ENCODE measurements at regions not wholly inside any gene's neighbourhood (a gene's known extent, or its start where the extent isn't known, plus 50 kb on each side); places are given as distances from the start of the nearest gene placed in this dataset.

DNA sequence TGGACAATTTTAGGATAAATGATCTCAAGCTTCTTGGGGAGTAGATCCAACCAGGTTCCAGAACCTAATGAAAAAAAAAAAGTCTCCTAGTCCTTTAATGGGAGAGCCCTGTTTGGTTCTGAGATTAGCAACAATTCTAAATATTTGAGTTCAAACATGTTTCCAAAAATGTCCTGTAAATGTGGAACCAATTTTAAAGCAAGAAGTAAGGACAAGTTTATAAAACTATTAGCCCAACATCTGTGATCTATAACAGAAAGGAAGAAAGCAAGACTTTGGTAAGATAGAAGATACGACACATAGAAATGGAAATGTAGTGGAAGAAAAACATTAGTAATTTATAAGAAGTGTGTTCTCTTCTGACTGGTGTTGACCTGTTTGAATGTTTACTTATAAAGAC lies 79.7 kb upstream of the SLC5A12 start:
- DNase-seq (ENCODE audit: low spot score in 2 of 2), result no peak
- H3K4me1 ChIP-seq, result no peaks in the 10 kb centered on the region
- intact Hi-C loops (cut with DNase I; ENCODE audit: low total_unique reads), result no loop called here
- TF ChIP-seq POLR2A (IDR thresholded peaks at IDR 0.05) (no peak), POLR2AphosphoS5 (IDR thresholded peaks at IDR 0.05) (no peak)
- TF ChIP-seq, protein P1, sequence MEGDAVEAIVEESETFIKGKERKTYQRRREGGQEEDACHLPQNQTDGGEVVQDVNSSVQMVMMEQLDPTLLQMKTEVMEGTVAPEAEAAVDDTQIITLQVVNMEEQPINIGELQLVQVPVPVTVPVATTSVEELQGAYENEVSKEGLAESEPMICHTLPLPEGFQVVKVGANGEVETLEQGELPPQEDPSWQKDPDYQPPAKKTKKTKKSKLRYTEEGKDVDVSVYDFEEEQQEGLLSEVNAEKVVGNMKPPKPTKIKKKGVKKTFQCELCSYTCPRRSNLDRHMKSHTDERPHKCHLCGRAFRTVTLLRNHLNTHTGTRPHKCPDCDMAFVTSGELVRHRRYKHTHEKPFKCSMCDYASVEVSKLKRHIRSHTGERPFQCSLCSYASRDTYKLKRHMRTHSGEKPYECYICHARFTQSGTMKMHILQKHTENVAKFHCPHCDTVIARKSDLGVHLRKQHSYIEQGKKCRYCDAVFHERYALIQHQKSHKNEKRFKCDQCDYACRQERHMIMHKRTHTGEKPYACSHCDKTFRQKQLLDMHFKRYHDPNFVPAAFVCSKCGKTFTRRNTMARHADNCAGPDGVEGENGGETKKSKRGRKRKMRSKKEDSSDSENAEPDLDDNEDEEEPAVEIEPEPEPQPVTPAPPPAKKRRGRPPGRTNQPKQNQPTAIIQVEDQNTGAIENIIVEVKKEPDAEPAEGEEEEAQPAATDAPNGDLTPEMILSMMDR (IDR thresholded peaks at IDR 0.05), result no peak
- peaks cover 0 to 9% of the 10 kb centered on the region in 2 donors for H3K9me3 ChIP-seq
- H3K27ac ChIP-seq, result no peak overlapping the region
- no peak overlapping the region for H3K4me3 ChIP-seq
- no peaks in the 10 kb centered on the region for H3K27me3 ChIP-seq
- H3K36me3 ChIP-seq, result peaks cover 4% of the 10 kb centered on the region

DNA sequence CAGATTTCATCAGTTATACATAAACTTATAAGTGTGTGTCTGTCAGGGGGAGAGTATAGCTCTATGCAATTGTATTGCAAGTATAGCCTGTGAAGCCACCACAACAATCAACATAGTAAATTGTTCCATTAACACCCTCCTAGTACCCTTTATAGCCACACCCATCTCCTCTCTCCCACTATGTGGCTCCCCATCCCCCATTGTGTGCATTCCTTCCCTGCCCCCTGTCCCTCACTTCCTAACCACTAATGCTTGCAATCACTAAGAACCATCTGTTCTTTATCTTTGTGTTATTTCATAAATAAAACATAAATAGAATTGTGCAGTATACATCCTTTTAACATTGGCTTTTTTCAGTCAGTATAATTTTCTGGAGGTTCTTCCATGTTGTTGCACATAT lies 83.1 kb upstream of the SLC5A12 start:
- no peaks in the 10 kb centered on the region for H3K4me1 ChIP-seq
- H3K4me3 ChIP-seq, result no peak overlapping the region
- no peaks in the 10 kb centered on the region for H3K27me3 ChIP-seq
- H3K9me3 ChIP-seq, result peaks cover 0 to 9% of the 10 kb centered on the region in 2 donors
- intact Hi-C loops (cut with DNase I; ENCODE audit: low total_unique reads), result no loop called here
- no peak overlapping the region for H3K27ac ChIP-seq
- DNase-seq (ENCODE audit: low spot score in 2 of 2), result no peak
- H3K36me3 ChIP-seq, result peaks cover 4% of the 10 kb centered on the region
- TF ChIP-seq, protein P1 (IDR thresholded peaks at IDR 0.05), result no peak
- TF ChIP-seq POLR2A (IDR thresholded peaks at IDR 0.05) (no peak), POLR2AphosphoS5 (IDR thresholded peaks at IDR 0.05) (no peak)

DNA sequence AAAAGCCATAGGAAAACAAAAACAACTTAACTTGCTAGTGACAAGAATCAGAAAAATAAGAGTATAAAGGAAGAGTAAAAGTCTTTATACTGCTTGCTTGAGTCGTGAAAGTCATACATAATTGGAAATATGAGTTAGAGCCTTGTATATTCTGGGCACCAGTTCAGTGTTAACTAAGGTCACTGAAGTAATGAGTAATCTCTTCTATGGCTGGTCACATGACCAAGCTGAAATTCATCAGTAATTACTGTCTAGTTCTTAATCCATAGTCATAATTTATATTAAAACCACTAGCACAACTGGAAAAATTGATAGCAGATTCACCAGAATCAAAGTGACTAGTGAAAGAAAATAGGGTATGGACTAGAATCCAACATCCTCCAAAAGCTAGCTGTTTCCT lies 84.4 kb upstream of the SLC5A12 start:
- TF ChIP-seq, protein P1 (IDR thresholded peaks at IDR 0.05), result no peak
- TF ChIP-seq POLR2A (IDR thresholded peaks at IDR 0.05) (no peak), POLR2AphosphoS5 (IDR thresholded peaks at IDR 0.05) (no peak)
- Histone ChIP-seq H3K4me3 (no peak overlapping the region), H3K9me3 (peaks cover 0 to 9% of the 10 kb centered on the region in 2 donors), H3K27me3 (no peaks in the 10 kb centered on the region), H3K4me1 (no peaks in the 10 kb centered on the region), H3K36me3 (peaks cover 4% of the 10 kb centered on the region), H3K27ac (no peak overlapping the region)
- no peak for DNase-seq (ENCODE audit: low spot score in 2 of 2)
- intact Hi-C loops (cut with DNase I; ENCODE audit: low total_unique reads), result no loop called here

DNA sequence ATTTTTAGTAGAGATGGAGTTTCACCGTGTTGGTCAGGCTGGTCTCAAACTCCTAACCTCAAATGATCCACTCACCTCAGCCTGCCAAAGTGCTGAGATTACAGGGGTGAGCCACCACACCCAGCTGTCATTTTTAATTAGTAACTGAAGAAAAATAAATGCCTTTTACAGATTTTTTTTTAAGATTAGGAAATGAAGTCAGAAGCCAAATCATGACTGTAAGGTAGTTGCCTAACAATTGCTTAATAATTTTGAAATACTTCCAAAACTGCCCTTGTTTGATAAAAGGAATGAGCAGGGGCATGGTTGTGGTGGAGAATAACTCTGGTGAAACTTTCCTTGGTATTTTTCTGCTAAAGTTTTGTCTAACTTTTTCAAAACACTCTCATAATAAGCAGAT lies 98.9 kb upstream of the SLC5A12 start:
- Histone ChIP-seq H3K36me3 (no peaks in the 10 kb centered on the region), H3K27me3 (no peaks in the 10 kb centered on the region), H3K9me3 (peaks cover 9 to 27% of the 10 kb centered on the region in 2 donors), H3K4me1 (no peaks in the 10 kb centered on the region), H3K27ac (peak overlapping the region; percentile 58 to 68), H3K4me3 (no peak overlapping the region)
- intact Hi-C loops (cut with DNase I; ENCODE audit: low total_unique reads), result no loop called here
- TF ChIP-seq POLR2A (IDR thresholded peaks at IDR 0.05), result no peak
- peak in 1 of 3 donors; percentile 46 for TF ChIP-seq POLR2AphosphoS5 (IDR thresholded peaks at IDR 0.05)
- DNase-seq (ENCODE audit: low spot score in 2 of 2), result no peak

DNA sequence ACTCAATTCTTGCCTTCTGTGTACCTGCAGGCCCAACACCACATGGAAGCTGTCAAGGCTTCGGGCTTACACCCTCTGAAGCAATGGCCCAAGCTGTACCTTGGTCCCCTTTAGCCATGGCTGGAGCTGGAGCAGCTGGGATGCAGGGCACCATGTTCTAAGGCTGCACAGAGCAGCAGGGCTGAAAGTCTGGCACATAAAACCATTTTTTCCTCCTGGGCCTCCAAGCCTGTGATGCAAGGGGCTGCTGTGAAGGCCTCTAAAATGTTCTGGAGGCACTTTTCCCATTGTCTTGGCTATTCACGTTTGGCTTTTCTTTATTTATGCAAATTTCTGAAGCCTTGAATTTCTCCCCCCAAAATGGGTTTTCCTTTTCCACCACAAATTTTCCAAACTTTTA lies 102.1 kb upstream of the SLC5A12 start:
- H3K4me1 ChIP-seq, result no peaks in the 10 kb centered on the region
- H3K36me3 ChIP-seq, result no peaks in the 10 kb centered on the region
- intact Hi-C loops (cut with DNase I; ENCODE audit: low total_unique reads), result no loop called here
- DNase-seq (ENCODE audit: low spot score in 2 of 2), result no peak
- no peak overlapping the region for H3K4me3 ChIP-seq
- no peak overlapping the region for H3K27ac ChIP-seq
- H3K9me3 ChIP-seq, result peaks cover 9 to 27% of the 10 kb centered on the region in 2 donors
- no peaks in the 10 kb centered on the region for H3K27me3 ChIP-seq
- TF ChIP-seq POLR2A (IDR thresholded peaks at IDR 0.05) (no peak), POLR2AphosphoS5 (IDR thresholded peaks at IDR 0.05) (no peak)
- TF ChIP-seq, protein P1 (IDR thresholded peaks at IDR 0.05), result no peak

DNA sequence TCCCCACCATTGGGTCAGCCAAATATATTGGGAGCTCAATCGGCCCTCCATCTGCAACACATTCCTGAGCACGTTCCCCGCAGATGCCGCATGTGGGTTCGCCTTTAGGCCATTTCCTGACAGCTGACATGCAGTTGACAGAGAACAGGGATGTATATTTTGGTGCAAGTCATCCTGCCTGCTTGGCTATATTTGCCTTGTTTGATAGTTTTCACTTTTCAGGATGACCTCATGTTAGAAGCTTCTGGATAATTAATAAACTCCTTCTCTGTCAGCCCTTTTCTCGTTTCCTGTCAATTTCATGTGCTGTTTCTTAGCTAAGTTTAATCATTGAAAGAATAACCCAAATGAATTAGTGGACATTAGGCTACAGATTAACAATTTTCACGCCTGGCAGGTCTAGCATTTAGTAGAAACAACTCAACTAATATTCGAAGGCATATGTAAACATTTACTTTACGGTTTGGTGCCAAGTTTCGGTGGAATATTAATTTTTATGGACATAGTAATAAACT lies 105.8 kb upstream of the SLC5A12 start:
- DNase-seq (ENCODE audit: low spot score in 2 of 2), result no peak
- Histone ChIP-seq H3K36me3 (no peaks in the 10 kb centered on the region), H3K27ac (no peak overlapping the region), H3K4me3 (no peak overlapping the region), H3K9me3 (peaks cover 9 to 25% of the 10 kb centered on the region in 2 donors), H3K4me1 (no peaks in the 10 kb centered on the region), H3K27me3 (no peaks in the 10 kb centered on the region)
- TF ChIP-seq, protein P1 (IDR thresholded peaks at IDR 0.05), result no peak
- TF ChIP-seq POLR2A (IDR thresholded peaks at IDR 0.05) (no peak), POLR2AphosphoS5 (IDR thresholded peaks at IDR 0.05) (no peak)
- intact Hi-C loops (cut with DNase I; ENCODE audit: low total_unique reads), result no loop called here

Data from breast epithelium (tissue), 4 donors.